Activated B cell treated with CpG ODN at 0.5 μM for 24 hours (primary cell): ENCODE measurements at regions not wholly inside any gene's neighbourhood (a gene's known extent, or its start where the extent isn't known, plus 50 kb on each side); places are given as distances from the start of the nearest gene placed in this dataset.

ENCODE experiments used
- ATAC-seq: fragments of 200-7000 bp; cut with Tn5 transposase; one replicate; pipeline ENCODE4 v1.10.0; 2021; ENCODE audit warnings: low read depth, mild to moderate bottlenecking, moderate library complexity
- CTCF ChIA-PET: fragments of 350-600 bp; sonication (Branson Sonifier 250); formaldehyde crosslinking; loops from one replicate; lab custom pipeline; 2021; ENCODE audit warnings: antibody characterized with exemption; lab: Charles Lee
- POLR2A ChIA-PET: fragments of 350-600 bp; sonication (Branson Sonifier 250); formaldehyde crosslinking; loops from one replicate; lab custom pipeline; 2021; ENCODE audit warnings: antibody characterized with exemption; lab: Charles Lee
- DNase-seq: peaks from one replicate; pipeline ENCODE4 v3.0.0; 2022
- H3K27ac Mint-ChIP-seq: one replicate; pipeline ENCODE4 v1.8.0; 2020; ENCODE audit warnings: mixed read lengths
- H3K27me3 Mint-ChIP-seq: one replicate; pipeline ENCODE4 v1.8.0; 2021; ENCODE audit warnings: mixed read lengths
- H3K36me3 Mint-ChIP-seq: one replicate; pipeline ENCODE4 v1.8.0; 2021; ENCODE audit warnings: low read depth, mixed read lengths
- H3K4me1 Mint-ChIP-seq: one replicate; pipeline ENCODE4 v1.8.0; 2021; ENCODE audit warnings: mixed read lengths
- H3K4me3 Mint-ChIP-seq: one replicate; pipeline ENCODE4 v1.8.0; 2020; ENCODE audit warnings: mild to moderate bottlenecking, mixed read lengths
- H3K9me3 Mint-ChIP-seq: one replicate; pipeline ENCODE4 v1.8.0; 2020; ENCODE audit warnings: mixed read lengths
- intact Hi-C: fragments of 100-400 bp; cut with micrococcal nuclease; formaldehyde crosslinking; loops from one replicate; pipeline ENCODE4 v1.15.1; 2024
- TF ChIP-seq, protein P1 (sequence below): fragments of 200-600 bp; IDR thresholded peaks from one replicate; pipeline ENCODE4 v1.8.0; 2022; ENCODE audit warnings: antibody characterized with exemption, mild to moderate bottlenecking

DNA sequence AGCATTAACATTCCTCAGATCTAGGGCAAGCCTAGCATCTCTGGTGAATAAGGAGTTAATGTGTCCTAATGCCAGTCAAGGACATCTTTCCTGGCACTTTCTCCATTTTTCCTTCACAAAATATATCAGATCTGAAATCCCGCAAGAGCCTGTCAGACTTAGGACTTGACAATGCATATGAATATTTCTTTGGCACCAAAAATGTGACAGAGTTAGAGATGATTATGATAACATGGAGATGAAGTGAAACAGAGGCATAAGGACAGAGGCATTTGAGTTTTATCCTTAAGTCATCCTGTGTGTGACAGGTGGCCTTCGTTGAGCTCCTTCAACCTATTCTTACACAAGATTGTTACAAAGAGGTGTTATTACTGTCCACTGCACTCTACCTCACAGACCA, 388.0 kb downstream of the EMP1 start:
- Mint-ChIP-seq H3K4me1 (peaks cover 9% of the 10 kb centered on the region), H3K27me3 (no peaks in the 10 kb centered on the region), H3K9me3 (peaks cover 3% of the 10 kb centered on the region), H3K4me3 (no peak overlapping the region), H3K27ac (no peak overlapping the region), H3K36me3 (no peaks in the 10 kb centered on the region)
- TF ChIP-seq, protein P1, sequence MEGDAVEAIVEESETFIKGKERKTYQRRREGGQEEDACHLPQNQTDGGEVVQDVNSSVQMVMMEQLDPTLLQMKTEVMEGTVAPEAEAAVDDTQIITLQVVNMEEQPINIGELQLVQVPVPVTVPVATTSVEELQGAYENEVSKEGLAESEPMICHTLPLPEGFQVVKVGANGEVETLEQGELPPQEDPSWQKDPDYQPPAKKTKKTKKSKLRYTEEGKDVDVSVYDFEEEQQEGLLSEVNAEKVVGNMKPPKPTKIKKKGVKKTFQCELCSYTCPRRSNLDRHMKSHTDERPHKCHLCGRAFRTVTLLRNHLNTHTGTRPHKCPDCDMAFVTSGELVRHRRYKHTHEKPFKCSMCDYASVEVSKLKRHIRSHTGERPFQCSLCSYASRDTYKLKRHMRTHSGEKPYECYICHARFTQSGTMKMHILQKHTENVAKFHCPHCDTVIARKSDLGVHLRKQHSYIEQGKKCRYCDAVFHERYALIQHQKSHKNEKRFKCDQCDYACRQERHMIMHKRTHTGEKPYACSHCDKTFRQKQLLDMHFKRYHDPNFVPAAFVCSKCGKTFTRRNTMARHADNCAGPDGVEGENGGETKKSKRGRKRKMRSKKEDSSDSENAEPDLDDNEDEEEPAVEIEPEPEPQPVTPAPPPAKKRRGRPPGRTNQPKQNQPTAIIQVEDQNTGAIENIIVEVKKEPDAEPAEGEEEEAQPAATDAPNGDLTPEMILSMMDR, result no peak
- ChIA-PET POLR2A (no interaction called here), CTCF (interaction anchor here (0.6 kb wide), 1 partner anchor 202 kb away, joined by 3 read pairs; no protein-coding TSS in a partner anchor)
- DNase-seq (no peak), ATAC-seq (no peak)
- intact Hi-C loops, result no loop called here

- ChIA-PET POLR2A (no interaction called here), CTCF (no interaction called here)
- Mint-ChIP-seq H3K36me3 (no peaks in the 10 kb centered on the region), H3K4me3 (no peak overlapping the region), H3K27me3 (no peaks in the 10 kb centered on the region), H3K27ac (no peak overlapping the region), H3K4me1 (peaks cover 8% of the 10 kb centered on the region), H3K9me3 (peaks cover 3% of the 10 kb centered on the region)
- TF ChIP-seq, protein P1, result no peak
- no peak for ATAC-seq
- no peak for DNase-seq
- intact Hi-C loops, result no loop called here
These were observed 387.1 kb downstream of the EMP1 start for GRCh38 chr12:13583630-13584029.

- Mint-ChIP-seq H3K9me3 (peaks cover 3% of the 10 kb centered on the region), H3K27me3 (no peaks in the 10 kb centered on the region), H3K27ac (no peak overlapping the region), H3K36me3 (no peaks in the 10 kb centered on the region), H3K4me1 (no peaks in the 10 kb centered on the region), H3K4me3 (no peak overlapping the region)
- ChIA-PET POLR2A (no interaction called here), CTCF (no interaction called here)
- TF ChIP-seq, protein P1, result no peak
- no peak for ATAC-seq
- no peak for DNase-seq
- intact Hi-C loops, result no loop called here
These were observed 385.9 kb downstream of the EMP1 start for GRCh38 chr12:13582421-13582820.

DNA sequence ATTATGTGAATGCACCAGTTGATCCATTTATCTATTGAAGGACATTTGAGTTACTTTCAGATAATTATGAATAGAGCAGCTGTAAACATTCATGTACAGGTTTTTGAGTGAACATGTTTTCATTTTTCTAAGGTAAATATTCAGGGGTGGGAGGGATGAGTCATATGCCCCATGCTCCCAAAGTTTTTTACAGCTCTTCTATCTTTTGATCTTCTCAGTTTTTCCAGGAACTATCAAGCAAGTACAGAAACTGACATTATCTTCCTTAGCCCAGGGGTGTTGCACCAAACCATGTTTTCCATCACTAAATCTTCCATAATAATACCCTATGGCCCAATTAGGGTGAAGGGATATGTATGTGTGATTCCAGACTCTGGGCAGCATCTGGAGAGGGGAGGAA, 384.5 kb downstream of the EMP1 start:
- TF ChIP-seq, protein P1, result no peak
- intact Hi-C loops, result no loop called here
- Mint-ChIP-seq H3K9me3 (no peaks in the 10 kb centered on the region), H3K36me3 (no peaks in the 10 kb centered on the region), H3K27ac (no peak overlapping the region), H3K4me3 (no peak overlapping the region), H3K27me3 (no peaks in the 10 kb centered on the region), H3K4me1 (no peaks in the 10 kb centered on the region)
- CTCF ChIA-PET, result interaction anchor here (0.6 kb wide), 1 partner anchor 369 kb away, joined by 4 read pairs; no protein-coding TSS in a partner anchor
- DNase-seq (no peak), ATAC-seq (no peak)
- POLR2A ChIA-PET, result no interaction called here

DNA sequence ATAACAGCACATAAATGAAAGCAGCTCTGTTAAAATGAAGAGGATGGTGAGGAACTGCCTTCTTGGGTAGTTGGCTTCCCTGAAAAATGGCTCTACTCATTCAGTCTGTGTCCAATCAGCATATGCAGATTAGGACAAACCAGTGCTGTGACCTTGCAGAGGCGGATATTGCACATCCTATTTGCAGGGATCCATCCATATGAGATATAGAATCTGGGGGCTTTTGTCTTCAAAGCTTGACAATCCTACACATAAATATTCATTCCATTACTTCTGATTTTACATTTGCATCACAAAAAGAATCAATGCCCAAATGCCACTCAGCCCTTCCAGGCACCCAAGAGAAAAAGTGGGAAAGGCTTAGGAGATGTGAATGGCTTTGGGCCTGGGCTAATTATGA, 383.7 kb downstream of the EMP1 start:
- H3K27me3 Mint-ChIP-seq, result no peaks in the 10 kb centered on the region
- TF ChIP-seq, protein P1, result no peak
- ChIA-PET CTCF (no interaction called here), POLR2A (no interaction called here)
- DNase-seq, result no peak
- ATAC-seq, result no peak
- H3K4me3 Mint-ChIP-seq, result no peak overlapping the region
- no peaks in the 10 kb centered on the region for H3K36me3 Mint-ChIP-seq
- no peak overlapping the region for H3K27ac Mint-ChIP-seq
- no peaks in the 10 kb centered on the region for H3K9me3 Mint-ChIP-seq
- no peaks in the 10 kb centered on the region for H3K4me1 Mint-ChIP-seq
- intact Hi-C loops, result no loop called here
